ENCODE measurements at regions not wholly inside any gene's neighbourhood (a gene's known extent, or its start where the extent isn't known, plus 50 kb on each side); places are given as distances from the start of the nearest gene placed in this dataset.

DNA sequence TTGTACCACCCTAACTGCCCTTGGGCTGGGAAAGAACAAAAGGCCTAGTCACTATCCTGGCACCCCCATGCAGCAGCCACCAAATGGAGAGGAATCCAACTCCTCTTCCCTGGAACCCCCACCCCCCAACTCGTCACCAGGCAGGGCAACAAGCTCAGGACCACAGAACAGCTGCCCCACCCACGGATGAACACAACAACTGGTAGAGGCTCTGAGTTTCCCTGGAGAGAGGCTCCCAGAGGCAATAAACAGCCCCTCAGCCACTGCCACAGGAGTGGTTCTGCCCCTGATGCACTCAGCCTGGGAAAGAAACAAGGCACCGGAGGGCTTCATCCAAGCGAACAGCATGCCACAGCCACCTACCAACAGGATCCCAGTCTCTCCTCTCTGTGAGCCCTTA is 778.4 kb upstream of the FAT3 start:
- Histone ChIP-seq H3K9me3 (ENCODE audit: control extremely low read depth in 1 of 5, control insufficient read depth in 4 of 5, insufficient read depth in 2 of 5, low read depth in 1 of 5, low read length in 4 of 5) (no peaks in the 10 kb centered on the region), H3K27ac (ENCODE audit: insufficient read depth in 1 of 2, low read depth in 1 of 2, low read length in 2 of 2, poor library complexity in 1 of 2, severe bottlenecking in 2 of 2) (no peak overlapping the region), H3K27me3 (replicated peaks in 2 of 5; ENCODE audit: control insufficient read depth in 4 of 5, insufficient read depth in 5 of 5, low read length in 4 of 5) (no peaks in the 10 kb centered on the region), H3K4me3 (ENCODE audit: control insufficient read depth in 1 of 7, extremely low read depth in 1 of 7, insufficient read depth in 4 of 7, low read depth in 2 of 7, low read length in 6 of 7) (no peak overlapping the region), H3K4me1 (ENCODE audit: control extremely low read depth in 1 of 4, control insufficient read depth in 4 of 4, insufficient read depth in 4 of 4, low read length in 3 of 4) (no peaks in the 10 kb centered on the region), H3K36me3 (ENCODE audit: control insufficient read depth in 4 of 4, insufficient read depth in 4 of 4, low read length in 3 of 4) (no peaks in the 10 kb centered on the region)
- ChIA-PET POLR2A (no interaction called here), CTCF (no interaction called here)
- WGBS (ENCODE audit: insufficient coverage) = 96% methylated on average over 3 of the region's 4 CpGs
- no peak for DNase-seq

- WGBS (ENCODE audit: insufficient coverage) = 77% methylated on average over 6 of the region's 7 CpGs
- DNase-seq = no peak
- POLR2A ChIA-PET = no interaction called here
These were observed 788.8 kb upstream of the FAT3 start for GRCh38 chr11:91435694-91436395.

DNA sequence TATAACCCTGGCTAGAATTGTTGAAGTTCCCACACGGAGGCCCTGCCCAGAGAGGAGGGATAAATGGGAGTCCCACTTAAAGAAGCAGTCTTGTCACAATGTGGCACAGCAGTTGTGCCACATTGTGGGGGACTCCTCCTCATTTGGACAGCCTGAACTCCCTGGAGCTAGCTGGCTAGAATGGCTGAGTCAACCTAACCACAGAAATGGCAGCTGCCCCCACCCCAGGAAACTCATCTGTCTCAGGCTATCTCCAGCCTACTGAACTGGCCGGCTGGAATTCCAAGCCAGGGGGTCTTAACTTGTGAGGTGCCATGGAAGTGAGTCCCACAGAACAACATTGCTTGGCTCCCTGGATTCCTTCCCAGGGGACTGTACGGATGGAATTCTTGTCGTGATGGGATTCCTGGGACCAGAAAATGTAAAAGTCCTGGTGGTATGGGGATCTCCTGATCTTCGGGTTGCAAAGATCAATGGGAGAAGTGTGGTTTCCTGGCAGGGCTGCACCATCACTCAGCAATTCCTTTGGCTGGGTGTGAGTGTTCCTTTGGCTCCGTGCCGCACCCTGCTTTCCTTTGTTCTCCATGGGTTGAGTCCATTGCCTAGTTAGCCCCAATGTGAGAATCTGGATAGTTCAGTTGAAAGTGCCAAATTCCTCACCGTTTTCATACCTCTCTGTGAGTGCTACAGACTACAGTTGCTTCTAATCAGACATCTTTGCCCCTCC is 791.2 kb upstream of the FAT3 start:
- no peaks in the 10 kb centered on the region for H3K27me3 ChIP-seq (replicated peaks in 2 of 5; ENCODE audit: control insufficient read depth in 4 of 5, insufficient read depth in 5 of 5, low read length in 4 of 5)
- peaks cover 0 to 3% (median 0%) of the 10 kb centered on the region in 5 experiments for H3K9me3 ChIP-seq (ENCODE audit: control extremely low read depth in 1 of 5, control insufficient read depth in 4 of 5, insufficient read depth in 2 of 5, low read depth in 1 of 5, low read length in 4 of 5)
- no peak for DNase-seq
- POLR2A ChIA-PET = no interaction called here
- H3K4me3 ChIP-seq (ENCODE audit: control insufficient read depth in 1 of 7, extremely low read depth in 1 of 7, insufficient read depth in 4 of 7, low read depth in 2 of 7, low read length in 6 of 7) = no peak overlapping the region
- 85% methylated on average over 7 of the region's 8 CpGs for WGBS (ENCODE audit: insufficient coverage)
- H3K4me1 ChIP-seq (ENCODE audit: control extremely low read depth in 1 of 4, control insufficient read depth in 4 of 4, insufficient read depth in 4 of 4, low read length in 3 of 4) = no peaks in the 10 kb centered on the region
- CTCF ChIA-PET = no interaction called here
- no peaks in the 10 kb centered on the region for H3K36me3 ChIP-seq (ENCODE audit: control insufficient read depth in 4 of 4, insufficient read depth in 4 of 4, low read length in 3 of 4)
- no peak overlapping the region for H3K27ac ChIP-seq (ENCODE audit: insufficient read depth in 1 of 2, low read depth in 1 of 2, low read length in 2 of 2, poor library complexity in 1 of 2, severe bottlenecking in 2 of 2)

More at GRCh38 chr11:91435694-91436395, 788.8 kb upstream of the FAT3 start:
- Histone ChIP-seq H3K27ac (ENCODE audit: insufficient read depth in 1 of 2, low read depth in 1 of 2, low read length in 2 of 2, poor library complexity in 1 of 2, severe bottlenecking in 2 of 2) (no peak overlapping the region), H3K9me3 (ENCODE audit: control extremely low read depth in 1 of 5, control insufficient read depth in 4 of 5, insufficient read depth in 2 of 5, low read depth in 1 of 5, low read length in 4 of 5) (peaks cover 0 to 3% (median 0%) of the 10 kb centered on the region in 5 experiments), H3K27me3 (replicated peaks in 2 of 5; ENCODE audit: control insufficient read depth in 4 of 5, insufficient read depth in 5 of 5, low read length in 4 of 5) (no peaks in the 10 kb centered on the region), H3K4me1 (ENCODE audit: control extremely low read depth in 1 of 4, control insufficient read depth in 4 of 4, insufficient read depth in 4 of 4, low read length in 3 of 4) (no peaks in the 10 kb centered on the region), H3K4me3 (ENCODE audit: control insufficient read depth in 1 of 7, extremely low read depth in 1 of 7, insufficient read depth in 4 of 7, low read depth in 2 of 7, low read length in 6 of 7) (no peak overlapping the region), H3K36me3 (ENCODE audit: control insufficient read depth in 4 of 4, insufficient read depth in 4 of 4, low read length in 3 of 4) (no peaks in the 10 kb centered on the region)
- CTCF ChIA-PET = no interaction called here

GRCh38 chr11:91421641-91422040 is 803.0 kb upstream of the FAT3 start:
- DNase-seq = no peak
- POLR2A ChIA-PET = no interaction called here
- Histone ChIP-seq H3K4me1 (ENCODE audit: control extremely low read depth in 1 of 4, control insufficient read depth in 4 of 4, insufficient read depth in 4 of 4, low read length in 3 of 4) (no peaks in the 10 kb centered on the region), H3K27me3 (replicated peaks in 2 of 5; ENCODE audit: control insufficient read depth in 4 of 5, insufficient read depth in 5 of 5, low read length in 4 of 5) (no peaks in the 10 kb centered on the region), H3K36me3 (ENCODE audit: control insufficient read depth in 4 of 4, insufficient read depth in 4 of 4, low read length in 3 of 4) (no peaks in the 10 kb centered on the region), H3K27ac (ENCODE audit: insufficient read depth in 1 of 2, low read depth in 1 of 2, low read length in 2 of 2, poor library complexity in 1 of 2, severe bottlenecking in 2 of 2) (no peak overlapping the region), H3K9me3 (ENCODE audit: control extremely low read depth in 1 of 5, control insufficient read depth in 4 of 5, insufficient read depth in 2 of 5, low read depth in 1 of 5, low read length in 4 of 5) (no peaks in the 10 kb centered on the region), H3K4me3 (ENCODE audit: control insufficient read depth in 1 of 7, extremely low read depth in 1 of 7, insufficient read depth in 4 of 7, low read depth in 2 of 7, low read length in 6 of 7) (no peak overlapping the region)
- CTCF ChIA-PET = no interaction called here
- WGBS (ENCODE audit: insufficient coverage) = 92% methylated on average over 3 of the region's 3 CpGs

DNA sequence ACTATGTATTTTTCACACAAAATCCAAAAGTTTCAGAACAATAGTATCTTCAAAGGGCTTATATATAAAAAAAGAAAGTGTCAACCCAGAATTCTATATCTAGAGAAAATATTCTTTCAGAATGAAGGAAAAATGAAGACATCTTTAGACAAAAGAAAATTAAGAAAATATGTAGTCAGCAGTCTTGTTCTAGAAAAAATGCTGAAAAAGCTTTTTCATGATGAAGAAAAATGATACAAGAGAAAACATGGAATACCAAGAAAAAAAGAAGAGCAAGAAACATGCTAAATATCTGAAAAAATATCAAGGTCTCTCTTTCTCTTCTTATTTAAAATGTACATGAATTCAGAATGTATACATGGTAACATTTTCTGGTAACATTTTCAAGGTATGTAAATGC is 816.8 kb upstream of the FAT3 start:
- no peak for DNase-seq
- Histone ChIP-seq H3K4me3 (ENCODE audit: control insufficient read depth in 1 of 7, extremely low read depth in 1 of 7, insufficient read depth in 4 of 7, low read depth in 2 of 7, low read length in 6 of 7) (no peak overlapping the region), H3K27me3 (replicated peaks in 2 of 5; ENCODE audit: control insufficient read depth in 4 of 5, insufficient read depth in 5 of 5, low read length in 4 of 5) (no peaks in the 10 kb centered on the region), H3K27ac (ENCODE audit: insufficient read depth in 1 of 2, low read depth in 1 of 2, low read length in 2 of 2, poor library complexity in 1 of 2, severe bottlenecking in 2 of 2) (no peak overlapping the region), H3K4me1 (ENCODE audit: control extremely low read depth in 1 of 4, control insufficient read depth in 4 of 4, insufficient read depth in 4 of 4, low read length in 3 of 4) (no peaks in the 10 kb centered on the region), H3K36me3 (ENCODE audit: control insufficient read depth in 4 of 4, insufficient read depth in 4 of 4, low read length in 3 of 4) (no peaks in the 10 kb centered on the region), H3K9me3 (ENCODE audit: control extremely low read depth in 1 of 5, control insufficient read depth in 4 of 5, insufficient read depth in 2 of 5, low read depth in 1 of 5, low read length in 4 of 5) (peaks cover 0 to 2% (median 0%) of the 10 kb centered on the region in 5 experiments)
- POLR2A ChIA-PET = no interaction called here
- CTCF ChIA-PET = no interaction called here

DNA sequence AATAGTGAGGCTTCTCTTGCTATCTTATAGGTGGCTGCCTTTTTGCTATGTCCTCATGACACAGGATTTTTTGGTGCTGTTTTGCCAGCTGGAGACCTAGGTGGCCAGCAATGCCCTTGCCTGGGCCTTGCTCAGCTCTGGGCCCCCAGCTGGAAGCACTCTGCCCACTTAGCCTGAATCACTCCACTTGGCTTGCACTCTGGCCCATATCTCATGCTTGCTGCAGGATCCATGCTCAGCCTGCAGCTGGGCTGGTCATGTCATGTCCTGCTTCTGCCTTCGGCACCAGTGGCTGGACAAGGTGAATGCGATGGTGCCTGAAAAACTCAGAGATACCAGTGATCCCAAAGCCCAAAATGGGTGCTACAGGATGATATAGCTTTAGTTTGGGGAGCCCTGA is 818.6 kb upstream of the FAT3 start:
- ChIA-PET CTCF (no interaction called here), POLR2A (no interaction called here)
- Histone ChIP-seq H3K27me3 (replicated peaks in 2 of 5; ENCODE audit: control insufficient read depth in 4 of 5, insufficient read depth in 5 of 5, low read length in 4 of 5) (no peaks in the 10 kb centered on the region), H3K4me3 (ENCODE audit: control insufficient read depth in 1 of 7, extremely low read depth in 1 of 7, insufficient read depth in 4 of 7, low read depth in 2 of 7, low read length in 6 of 7) (no peak overlapping the region), H3K36me3 (ENCODE audit: control insufficient read depth in 4 of 4, insufficient read depth in 4 of 4, low read length in 3 of 4) (no peaks in the 10 kb centered on the region), H3K4me1 (ENCODE audit: control extremely low read depth in 1 of 4, control insufficient read depth in 4 of 4, insufficient read depth in 4 of 4, low read length in 3 of 4) (no peaks in the 10 kb centered on the region), H3K27ac (ENCODE audit: insufficient read depth in 1 of 2, low read depth in 1 of 2, low read length in 2 of 2, poor library complexity in 1 of 2, severe bottlenecking in 2 of 2) (no peak overlapping the region), H3K9me3 (ENCODE audit: control extremely low read depth in 1 of 5, control insufficient read depth in 4 of 5, insufficient read depth in 2 of 5, low read depth in 1 of 5, low read length in 4 of 5) (peaks cover 0 to 2% (median 0%) of the 10 kb centered on the region in 5 experiments)
- WGBS (ENCODE audit: insufficient coverage) = 89% methylated on average over 2 of the region's 2 CpGs
- no peak for DNase-seq

DNA sequence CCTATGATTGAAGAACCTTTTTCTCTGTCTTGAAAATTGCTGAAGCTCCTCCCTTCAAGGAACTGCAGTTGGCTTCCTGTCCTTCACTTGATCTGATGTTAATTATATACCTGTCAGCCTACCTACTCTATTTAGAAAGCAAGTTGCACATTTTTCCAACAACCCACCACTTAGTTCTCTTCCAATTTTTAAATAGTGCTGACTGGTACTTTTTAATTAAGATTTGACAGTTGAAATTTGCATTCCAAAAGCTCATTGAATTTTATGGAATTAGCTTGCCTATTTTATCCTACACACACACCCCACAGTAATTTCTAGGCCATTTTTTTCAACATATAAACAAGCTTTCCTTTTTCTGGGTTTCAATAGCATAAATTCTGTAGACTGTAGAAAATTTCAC is 820.3 kb upstream of the FAT3 start:
- no peaks in the 10 kb centered on the region for H3K27me3 ChIP-seq (replicated peaks in 2 of 5; ENCODE audit: control insufficient read depth in 4 of 5, insufficient read depth in 5 of 5, low read length in 4 of 5)
- DNase-seq = no peak
- no peaks in the 10 kb centered on the region for H3K36me3 ChIP-seq (ENCODE audit: control insufficient read depth in 4 of 4, insufficient read depth in 4 of 4, low read length in 3 of 4)
- peaks cover 0 to 2% (median 0%) of the 10 kb centered on the region in 5 experiments for H3K9me3 ChIP-seq (ENCODE audit: control extremely low read depth in 1 of 5, control insufficient read depth in 4 of 5, insufficient read depth in 2 of 5, low read depth in 1 of 5, low read length in 4 of 5)
- POLR2A ChIA-PET = no interaction called here
- no peak overlapping the region for H3K4me3 ChIP-seq (ENCODE audit: control insufficient read depth in 1 of 7, extremely low read depth in 1 of 7, insufficient read depth in 4 of 7, low read depth in 2 of 7, low read length in 6 of 7)
- no peaks in the 10 kb centered on the region for H3K4me1 ChIP-seq (ENCODE audit: control extremely low read depth in 1 of 4, control insufficient read depth in 4 of 4, insufficient read depth in 4 of 4, low read length in 3 of 4)
- CTCF ChIA-PET = no interaction called here
- no peak overlapping the region for H3K27ac ChIP-seq (ENCODE audit: insufficient read depth in 1 of 2, low read depth in 1 of 2, low read length in 2 of 2, poor library complexity in 1 of 2, severe bottlenecking in 2 of 2)
